HG02970 (cell line): ENCODE measurements at regions not wholly inside any gene's neighbourhood (a gene's known extent, or its start where the extent isn't known, plus 50 kb on each side); places are given as distances from the start of the nearest gene placed in this dataset.
"Not testable (repeated sequence)": the region's sequence is repeated elsewhere in the genome, so short reads cannot be mapped to it uniquely, and the experiment has no call there.

Experiments
- ATAC-seq: cut with Tn5 transposase; IDR thresholded peaks from one replicate; pipeline ENCODE4 v1.9.1; 2021; ENCODE audit warnings: mild to moderate bottlenecking, moderate library complexity, moderate number of reproducible peaks; ENCODE audit not compliant: unreplicated experiment, low FRiP score

DNA sequence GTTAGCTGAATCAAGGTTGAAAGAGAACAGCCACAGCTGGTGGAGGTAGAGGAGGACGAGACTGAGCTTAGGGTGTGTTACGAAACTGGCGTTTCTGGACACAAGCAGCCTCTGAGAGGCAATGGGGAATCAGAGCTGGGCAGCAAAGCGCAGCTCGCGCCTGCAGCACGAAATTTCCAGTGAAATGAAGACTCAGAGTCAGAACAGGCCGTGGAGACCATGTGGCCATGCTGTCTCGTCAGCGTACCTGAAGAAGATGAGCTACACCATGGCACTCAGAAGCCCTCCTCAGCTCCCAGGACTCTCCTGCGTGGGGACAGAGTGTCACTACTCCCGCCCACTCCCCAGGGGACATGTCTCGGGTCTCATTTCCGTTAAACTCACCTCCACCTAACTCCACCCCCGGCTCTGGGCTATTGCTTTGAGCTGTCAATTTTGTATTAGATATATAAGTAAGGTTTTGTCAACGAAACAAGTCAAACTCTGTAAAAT lies 256.9 kb downstream of the ERMARD start:
- ATAC-seq: no peak

DNA sequence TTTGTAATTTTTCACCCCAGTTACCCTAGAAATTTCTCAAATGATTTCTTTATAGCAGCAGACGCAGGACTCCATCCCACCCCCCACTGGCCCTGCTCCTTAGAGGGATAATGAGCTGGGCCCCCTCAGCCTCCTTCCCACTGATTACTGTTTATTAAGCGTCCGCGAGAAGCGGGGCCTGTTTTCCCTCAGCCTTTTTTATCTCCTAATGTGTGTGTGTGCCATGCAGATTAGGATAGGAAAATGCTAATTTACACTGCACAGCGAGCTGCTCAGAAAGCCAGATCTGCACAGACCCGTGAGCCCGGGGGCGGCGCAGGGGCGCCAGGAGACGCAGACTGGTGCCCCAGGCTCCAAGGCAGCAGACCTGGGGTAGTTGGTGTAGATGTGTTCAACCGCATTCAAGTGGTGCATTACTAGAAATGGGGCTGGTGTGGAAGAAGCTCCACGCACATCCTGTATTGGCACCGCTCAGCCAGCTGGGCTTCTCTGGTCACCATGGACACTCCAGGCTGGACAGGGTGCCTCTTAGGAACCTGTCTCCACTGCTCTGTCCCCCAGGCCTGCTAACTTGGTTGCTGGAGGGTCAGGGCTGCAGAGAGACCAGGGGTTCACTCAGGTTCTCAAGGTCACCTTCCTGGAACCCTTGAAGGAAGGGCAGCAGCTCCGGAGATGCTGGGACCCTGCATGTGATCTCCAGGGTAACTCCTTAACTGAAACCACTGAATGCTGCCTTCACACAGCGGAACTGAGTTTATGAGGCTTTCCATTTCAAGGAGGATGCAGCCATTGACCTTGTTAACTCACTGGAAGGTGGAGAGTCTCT lies 256.3 kb downstream of the ERMARD start:
- ATAC-seq: no peak

DNA sequence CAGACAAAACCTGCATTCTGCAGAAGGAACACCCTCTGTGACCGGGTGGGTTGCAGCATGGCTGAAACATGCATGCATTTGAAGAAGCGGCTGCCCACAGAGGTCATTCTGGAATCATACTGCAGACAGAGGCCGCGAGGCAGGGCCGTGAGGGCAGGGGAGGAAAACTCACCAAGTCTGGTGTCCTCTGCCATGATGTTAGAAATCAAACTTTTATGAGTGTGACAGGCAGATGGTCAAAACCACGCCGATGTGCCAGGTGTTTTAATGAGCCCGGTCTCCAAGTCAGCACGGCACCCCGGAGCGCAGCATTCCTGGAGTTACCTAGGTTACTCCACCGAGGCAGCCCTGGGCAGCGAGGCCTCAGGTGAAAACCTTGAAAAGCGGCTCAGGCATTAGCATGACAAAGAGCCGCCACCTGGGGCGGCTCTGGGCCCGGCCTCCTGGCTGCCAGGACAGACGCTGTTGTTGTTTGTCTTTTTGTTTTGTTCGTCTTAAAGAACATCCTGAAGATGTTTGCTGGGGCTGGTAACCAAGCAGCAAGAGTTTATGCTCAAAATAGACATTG lies 255.6 kb downstream of the ERMARD start:
- ATAC-seq: no peak

DNA sequence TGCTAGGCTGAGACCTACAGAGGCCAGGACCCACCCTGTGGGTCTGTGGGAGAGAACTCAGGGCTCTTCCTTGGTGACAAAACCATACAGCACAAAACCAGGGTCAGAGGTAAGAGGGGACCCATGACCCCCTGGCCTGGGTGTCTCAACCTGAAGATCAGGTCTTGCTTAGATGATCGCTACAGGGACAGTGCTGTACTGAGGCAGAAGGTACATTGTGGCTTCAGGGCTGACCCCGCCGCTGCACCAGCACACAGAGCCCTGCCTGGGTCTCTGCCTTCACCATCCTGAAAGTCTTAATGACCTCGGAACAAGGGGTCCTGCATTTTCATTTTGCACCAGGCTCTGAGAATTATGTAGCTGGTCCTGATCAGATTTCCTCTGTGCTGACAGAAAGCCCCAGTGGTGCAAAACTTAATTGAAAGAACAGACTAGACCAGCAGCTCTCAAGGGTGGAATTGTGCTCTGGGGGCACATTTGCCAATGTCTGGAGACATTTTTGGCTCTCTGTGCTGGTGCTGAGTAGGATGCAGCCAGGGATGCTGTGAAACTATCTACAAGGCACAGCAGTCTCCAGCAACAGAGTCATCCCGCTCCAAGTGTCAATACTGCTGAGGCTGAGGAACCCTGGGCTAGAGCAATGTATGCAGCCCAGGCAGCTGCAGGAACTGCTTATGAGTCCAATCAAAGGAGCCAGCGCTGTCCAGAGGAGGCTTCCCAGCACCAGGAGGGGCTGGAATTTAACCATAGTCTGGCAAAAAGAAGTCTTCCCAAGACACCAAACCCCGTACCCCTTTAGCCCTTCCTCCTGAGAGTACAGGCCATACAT lies 254.9 kb downstream of the ERMARD start:
- ATAC-seq: no peak

DNA sequence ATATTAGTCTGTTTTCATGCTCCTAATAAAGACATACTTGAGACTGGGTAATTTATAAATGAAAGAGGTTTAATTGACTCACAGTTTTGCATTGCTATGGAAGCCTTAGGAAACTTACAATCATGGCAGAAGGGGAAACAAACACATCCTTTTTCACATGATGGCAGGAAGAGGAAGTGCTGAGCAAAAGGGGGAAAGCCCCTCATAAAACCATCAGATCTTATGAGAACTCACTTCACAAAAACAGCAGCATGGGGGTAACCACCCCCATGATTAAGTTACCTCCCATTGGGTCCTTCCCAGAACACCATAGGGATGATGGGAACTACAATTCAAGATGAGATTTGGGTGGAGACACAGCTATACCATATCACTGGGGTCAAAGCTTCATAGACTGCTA lies 254.2 kb downstream of the ERMARD start:
- ATAC-seq: no peak

DNA sequence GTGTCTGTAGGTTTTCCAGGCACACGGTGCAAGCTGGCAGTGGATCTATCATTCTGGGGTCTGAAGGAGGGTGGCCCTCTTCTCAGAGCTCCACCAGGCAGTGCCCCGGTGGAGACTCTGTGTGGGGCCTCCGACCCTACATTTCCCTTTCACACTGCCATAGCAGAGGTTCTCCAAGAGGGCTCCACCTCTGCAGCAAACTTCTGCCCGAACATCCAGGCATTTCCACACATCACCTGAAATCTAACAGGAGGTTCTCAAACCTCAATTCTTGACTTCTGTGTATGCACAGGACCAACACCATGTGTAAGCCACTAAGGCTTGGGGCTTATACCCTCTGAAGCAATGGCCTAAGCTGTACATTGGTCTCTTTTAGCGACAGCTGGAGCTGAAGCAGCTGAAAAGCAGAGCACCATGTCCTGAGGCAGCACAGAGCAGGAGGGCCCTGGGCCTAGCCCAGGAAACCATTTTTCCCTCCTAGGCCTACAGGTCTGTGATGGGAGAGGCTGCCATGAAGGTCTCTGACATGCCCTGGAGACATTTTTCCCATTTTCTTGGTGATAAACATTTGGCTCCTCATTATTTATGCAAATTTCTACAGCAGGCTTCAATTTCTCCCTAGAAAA lies 253.3 kb downstream of the ERMARD start:
- ATAC-seq: no peak

DNA sequence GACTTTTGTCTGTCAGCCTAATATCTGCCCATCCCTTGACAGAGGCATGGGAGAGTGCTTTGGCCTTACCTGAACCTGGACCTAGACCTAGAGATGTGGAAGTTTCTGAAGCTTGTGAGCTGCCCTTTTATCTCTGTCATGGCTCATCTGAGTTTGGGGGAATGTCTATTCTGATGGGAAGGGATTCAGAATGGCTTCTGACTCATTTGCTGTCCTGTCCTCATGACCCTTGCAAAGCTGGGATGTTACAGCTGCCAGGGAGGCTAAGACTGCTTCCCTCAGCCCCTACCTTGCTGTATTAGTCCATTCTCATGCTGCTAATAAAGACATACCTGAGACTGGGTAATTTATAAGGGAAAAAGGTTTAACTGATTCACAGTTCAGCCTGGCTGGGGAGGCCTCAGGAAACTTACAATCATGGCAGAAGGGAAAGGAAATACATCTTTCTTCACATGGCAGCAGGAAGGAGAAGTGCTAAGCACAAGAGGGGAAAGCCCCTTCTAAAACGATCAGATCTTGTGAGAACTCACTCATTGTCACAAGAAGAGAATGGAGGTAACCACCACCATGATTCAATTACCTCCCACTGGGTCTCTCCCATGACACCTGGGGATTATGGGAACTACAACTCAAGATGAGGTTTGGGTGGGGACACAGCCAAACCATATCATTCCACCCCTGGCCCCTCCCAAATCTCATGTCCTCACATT lies 252.2 kb downstream of the ERMARD start:
- no peak for ATAC-seq

DNA sequence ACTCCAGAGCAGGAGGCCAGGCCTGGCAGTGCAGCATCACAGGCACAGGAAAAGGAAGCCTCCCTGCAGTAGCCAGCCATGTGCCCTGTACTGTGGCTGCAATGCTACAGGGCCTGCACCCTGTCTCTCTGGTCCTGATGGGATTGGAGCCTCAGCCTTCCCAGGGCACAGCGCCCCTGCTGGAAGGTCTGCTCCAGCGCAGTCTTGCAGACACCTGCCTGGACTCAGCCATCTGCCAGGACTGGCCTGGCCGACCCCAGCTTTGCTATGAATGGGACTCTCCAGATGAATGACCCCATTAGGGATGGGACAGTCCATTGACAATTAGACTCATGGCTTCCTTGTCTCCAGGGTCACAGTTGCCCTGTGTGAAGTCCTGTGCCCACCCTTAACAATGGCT lies 251.6 kb downstream of the ERMARD start:
- no peak for ATAC-seq

DNA sequence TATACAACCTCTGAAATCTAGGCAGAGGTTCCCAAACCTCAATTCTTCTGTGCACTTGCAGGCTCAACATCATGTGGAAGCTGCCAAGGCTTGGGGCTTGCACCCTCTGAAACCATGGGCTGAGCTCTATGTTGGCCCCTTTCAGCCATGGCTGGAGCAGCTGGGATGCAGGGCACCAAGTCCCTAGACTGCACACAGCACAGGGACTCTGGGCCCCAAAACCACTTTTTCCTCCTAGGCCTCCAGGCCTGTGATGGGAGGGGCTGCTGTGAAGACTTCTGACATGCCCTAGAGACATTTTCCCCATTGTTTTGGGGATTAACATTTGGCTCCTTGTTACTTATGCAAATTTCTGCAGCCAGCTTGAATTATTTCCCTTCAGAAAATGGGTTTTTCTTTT lies 250.4 kb downstream of the ERMARD start:
- ATAC-seq: not testable (repeated sequence)

DNA sequence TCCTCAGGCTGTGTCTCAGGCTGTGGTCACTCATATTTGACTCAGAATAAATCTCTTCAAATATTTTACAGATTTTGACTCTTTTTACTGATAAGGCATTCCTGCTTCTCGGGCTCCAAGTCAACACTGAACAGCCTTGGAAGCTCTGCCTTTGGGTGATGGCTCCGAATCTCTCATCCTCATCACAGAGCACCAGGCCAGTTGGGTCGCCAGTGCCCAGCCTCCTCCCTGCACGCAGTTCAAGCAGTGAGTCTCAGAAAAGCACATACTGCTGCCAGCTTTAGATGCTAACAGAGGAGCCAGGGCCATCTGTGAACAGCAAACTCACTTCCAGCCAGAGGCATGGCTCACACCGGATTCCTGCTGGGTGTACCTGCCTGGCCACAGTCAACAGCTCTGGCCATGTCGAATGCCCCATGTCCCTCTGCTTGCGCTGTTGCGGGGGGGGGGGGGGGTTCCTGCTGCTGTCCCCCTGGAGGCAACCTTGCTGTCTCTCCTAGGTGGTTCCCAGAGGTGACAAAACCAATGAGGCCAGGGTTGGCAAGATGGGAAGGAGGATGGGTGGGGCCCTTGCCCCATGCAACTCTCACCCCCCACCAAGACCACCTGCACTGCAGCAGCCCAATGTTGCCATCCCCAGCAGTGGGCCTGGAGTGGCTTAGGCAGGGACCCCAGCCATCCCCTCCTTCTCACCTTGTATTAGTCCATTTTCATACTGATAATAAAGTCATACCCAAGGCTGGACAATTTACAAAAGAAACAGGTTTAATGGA lies 248.8 kb downstream of the ERMARD start:
- ATAC-seq: no peak

DNA sequence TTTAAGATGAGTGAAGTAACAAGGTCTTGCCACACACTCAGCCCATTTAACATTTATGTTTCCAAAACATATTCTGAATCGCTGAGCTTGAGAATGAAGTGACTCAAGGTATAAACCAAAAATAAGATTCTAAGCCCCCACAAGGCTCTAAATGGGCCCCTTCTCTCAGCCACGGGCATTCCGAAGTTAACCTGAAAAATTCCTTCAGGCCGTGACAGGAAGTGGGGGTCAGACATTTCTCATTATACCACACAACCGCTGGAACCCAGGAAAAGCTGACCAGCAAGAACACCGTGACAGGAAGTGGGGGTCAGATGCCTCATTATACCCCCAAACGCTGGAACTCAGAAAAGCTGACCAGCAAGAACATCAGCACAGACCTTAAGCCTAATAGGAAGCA lies 247.9 kb downstream of the ERMARD start:
- ATAC-seq: no peak

DNA sequence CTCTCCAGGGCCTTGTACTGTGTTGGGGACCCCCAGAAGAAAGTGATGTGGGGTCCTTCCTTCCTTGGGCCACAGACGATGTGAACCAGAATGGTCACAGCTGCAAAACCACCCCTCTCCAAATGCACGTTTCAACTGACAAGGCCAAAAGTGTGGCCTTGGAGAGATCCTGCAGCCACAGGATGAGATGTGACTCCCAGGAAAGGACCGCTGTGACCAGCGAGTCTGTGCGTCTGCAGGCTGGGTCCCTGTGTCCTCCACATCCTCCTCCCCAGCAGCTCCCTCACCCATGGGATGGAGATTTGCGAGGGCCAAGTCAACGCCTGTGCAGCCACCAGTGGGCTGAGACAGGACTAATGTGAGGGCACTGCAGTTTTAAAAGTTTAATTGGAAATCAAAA lies 247.0 kb downstream of the ERMARD start:
- no peak for ATAC-seq

DNA sequence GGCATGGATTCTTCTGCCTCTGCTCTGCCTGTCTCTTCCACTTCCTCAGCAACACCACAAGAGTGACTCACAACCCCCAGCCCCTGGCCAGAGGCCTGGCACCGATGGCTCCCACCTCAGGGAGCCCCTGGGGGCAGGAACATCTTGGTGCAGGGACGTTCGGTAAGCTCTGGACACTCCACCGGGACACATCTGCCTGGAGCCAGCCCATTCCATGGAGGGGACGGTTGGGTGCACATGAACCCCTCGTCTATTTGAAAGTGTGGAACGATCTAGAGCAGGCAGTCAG lies 246.5 kb downstream of the ERMARD start:
- no peak for ATAC-seq

DNA sequence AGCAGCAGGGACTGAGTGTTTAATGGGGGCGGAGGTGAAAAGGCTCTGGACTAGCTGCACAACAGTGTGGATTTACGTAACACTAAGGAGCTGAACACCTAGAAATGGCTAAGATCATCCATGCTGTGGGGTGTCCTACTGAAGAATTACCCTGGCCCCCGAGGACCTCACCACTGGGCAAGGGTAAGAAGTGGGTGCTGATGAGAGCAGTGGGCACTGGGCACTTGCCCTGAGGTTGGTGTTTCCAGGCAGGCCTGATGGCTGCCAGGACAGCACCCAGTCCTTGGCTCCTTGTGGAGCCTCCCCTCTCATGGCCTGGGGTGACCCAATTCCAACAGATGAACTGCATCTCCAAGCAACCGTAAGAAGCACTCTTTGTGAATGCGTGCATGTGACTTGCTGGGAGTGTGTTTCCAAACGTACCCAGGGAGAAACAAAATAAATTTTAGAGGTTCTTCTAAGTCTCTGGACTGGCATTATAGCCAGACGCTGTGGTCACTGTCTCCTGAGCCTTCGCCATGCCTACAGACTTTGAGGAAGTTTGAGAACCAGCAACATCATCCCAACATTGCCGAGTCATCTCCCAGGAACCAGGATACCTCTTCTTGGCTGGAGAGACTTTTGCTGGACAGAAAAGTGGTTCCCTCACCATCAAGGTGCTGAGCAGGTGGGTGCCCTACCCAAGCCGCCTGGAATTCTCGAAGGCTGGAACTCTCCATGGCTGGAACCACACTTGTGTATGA lies 245.9 kb downstream of the ERMARD start:
- ATAC-seq: no peak

DNA sequence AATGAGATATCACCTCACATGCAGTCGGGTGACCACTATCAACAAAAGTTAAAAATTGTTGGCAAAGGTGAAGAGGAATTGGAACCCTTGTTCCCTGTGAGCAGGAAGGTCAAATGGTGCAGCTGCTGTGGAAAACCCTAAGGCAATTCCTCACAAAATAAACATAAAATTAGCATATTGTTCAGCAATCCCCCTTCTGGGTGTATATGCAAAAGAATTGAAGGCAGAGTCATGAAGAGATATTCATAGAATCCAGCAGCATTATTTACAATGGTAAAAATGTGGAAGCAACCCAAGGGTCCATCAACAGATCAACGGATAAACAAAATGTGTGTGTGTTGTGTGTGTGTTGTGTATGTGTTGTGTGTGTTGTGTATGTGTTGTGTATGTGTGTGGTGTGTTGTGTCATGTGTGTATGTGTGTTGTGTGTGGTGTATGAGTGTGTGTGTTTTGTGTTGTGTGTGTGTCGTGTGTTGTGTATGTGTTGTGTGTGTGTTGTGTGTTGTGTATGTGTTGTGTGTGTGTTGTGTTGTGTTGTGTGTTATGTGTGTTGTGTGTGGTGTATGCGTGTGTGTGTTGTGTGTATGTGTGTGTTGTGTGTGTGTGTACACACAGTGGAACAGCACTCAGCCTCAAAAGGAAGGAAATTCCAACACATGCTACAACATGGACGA lies 245.1 kb downstream of the ERMARD start:
- ATAC-seq: no peak

DNA sequence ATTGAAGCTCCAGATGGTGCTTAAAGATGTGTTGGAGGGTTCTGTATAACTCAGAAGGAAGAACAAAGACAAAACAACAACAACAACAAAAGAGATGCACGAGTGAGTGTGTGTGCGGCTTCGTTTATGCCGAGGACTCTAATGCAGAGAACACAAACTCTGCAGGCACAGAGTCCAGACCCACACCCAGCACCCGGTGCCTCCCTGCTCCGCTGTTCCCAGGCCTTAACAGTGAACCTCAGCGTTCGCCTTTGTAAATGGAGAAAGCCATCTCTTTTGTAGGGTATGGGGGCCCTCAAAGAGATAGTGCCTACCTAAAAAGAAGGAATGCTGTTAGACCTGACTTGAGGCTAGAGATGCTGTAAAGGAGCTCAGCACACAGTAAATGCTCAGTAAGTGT lies 243.3 kb downstream of the ERMARD start:
- no peak for ATAC-seq

DNA sequence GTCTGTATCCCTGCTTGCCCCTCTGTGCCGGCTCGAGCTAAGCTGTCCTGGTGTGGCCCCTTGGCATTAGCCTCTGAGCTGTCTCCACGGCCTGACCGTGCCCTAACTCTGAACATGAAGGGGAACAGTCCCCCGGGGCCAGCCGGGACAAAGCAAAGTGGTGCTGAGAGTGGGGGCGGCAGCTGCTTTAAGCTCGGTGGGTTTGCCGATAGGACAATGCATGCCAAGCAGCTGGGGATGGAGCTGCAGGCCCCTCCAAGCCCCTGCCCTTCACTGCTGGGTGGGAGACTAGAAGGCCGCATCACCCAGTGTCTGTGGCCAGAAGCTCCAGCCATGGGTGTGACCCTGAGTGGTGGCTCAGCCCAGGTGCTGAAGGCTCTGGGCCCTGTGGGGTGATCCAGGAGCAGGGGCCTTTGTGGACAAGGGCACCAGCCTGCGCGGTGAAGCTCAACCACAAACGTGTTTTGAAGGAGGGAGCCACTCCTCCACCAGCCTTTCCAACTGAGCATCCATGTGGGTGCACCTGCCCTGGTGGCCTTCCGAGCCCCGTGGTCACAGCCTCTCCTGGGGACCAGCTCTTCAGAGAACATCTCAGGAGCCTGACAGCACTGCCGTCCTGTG lies 242.5 kb downstream of the ERMARD start:
- no peak for ATAC-seq

DNA sequence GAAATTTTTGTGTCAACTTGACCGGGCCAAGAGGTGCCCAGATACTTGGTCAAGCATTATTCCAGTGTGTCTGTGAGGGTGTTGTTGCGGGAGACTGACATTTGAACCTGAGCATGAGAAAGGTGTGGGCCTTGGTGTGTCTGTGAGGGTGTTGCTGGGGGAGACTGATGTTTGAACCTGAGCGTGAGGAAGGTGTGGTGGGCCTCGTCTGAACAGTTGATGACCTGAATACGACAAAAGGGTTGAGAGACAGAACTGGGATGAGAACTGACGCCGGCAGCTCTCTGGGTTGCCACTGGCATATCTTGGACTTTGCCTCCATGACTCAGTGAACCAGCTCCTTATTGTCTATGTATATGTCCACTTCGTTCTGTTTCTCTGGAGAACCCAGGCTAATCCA lies 240.5 kb downstream of the ERMARD start:
- ATAC-seq: no peak
